ENCODE measurements at regions not wholly inside any gene's neighbourhood (a gene's known extent, or its start where the extent isn't known, plus 50 kb on each side); places are given as distances from the start of the nearest gene placed in this dataset.

DNA sequence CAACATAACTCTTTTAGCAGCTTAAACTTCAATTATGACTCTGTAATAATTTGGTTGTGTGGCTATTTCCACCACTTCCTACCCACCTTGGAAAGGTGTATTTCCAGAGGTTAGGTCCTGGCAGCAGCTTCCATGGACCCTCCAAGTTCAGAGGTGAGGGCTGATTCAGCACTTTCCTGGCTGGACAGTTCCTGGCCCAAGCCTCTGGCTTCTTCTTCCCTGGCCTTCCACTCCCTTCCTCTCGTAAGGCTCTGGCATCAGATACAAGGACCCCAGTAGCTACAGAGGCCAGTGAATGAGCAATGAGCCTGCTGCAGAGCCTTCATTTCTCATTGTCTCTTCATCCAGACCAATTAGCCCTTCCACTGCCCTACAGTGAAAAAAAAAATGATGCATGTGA, 98.1 kb upstream of the KIRREL3 start:
- Histone ChIP-seq H3K23ac (ENCODE audit: low read depth, low read length) (no peak overlapping the region), H4K91ac (ENCODE audit: insufficient read depth, low read depth, low read length) (no peak overlapping the region), H3K9me3 (ENCODE audit: control insufficient read depth, insufficient read depth, low read length) (no peaks in the 10 kb centered on the region), H3K18ac (ENCODE audit: low read depth, low read length) (no peak overlapping the region), H3K27me3 (ENCODE audit: control insufficient read depth, insufficient read depth, low read length) (no peaks in the 10 kb centered on the region), H4K20me1 (ENCODE audit: insufficient read depth, low read length) (no peaks in the 10 kb centered on the region), H2BK120ac (ENCODE audit: low read depth, low read length) (no peak overlapping the region), H3K79me1 (ENCODE audit: low read depth in 1 of 2, low read length in 2 of 2) (no peaks in the 10 kb centered on the region), H3K4me3 (ENCODE audit: insufficient read depth, low read depth, low read length) (no peak overlapping the region), H3K4ac (ENCODE audit: low read depth, low read length) (no peak overlapping the region), H2AK5ac (ENCODE audit: low read depth, low read length) (no peak overlapping the region), H3K36me3 (ENCODE audit: control insufficient read depth, insufficient read depth, low read length) (no peaks in the 10 kb centered on the region), H2BK5ac (ENCODE audit: low read depth, low read length, poor library complexity, severe bottlenecking) (no peak overlapping the region), H2AK9ac (replicated peaks; ENCODE audit: low read depth, low read length, poor library complexity) (no peak overlapping the region), H3K4me1 (ENCODE audit: control insufficient read depth, insufficient read depth, low read length) (no peaks in the 10 kb centered on the region), H3K4me2 (ENCODE audit: low read depth, low read length) (no peak overlapping the region), H2AFZ (replicated peaks; ENCODE audit: low read length, poor library complexity) (no peak overlapping the region), H3K14ac (replicated peaks; ENCODE audit: low read depth, low read length) (no peak overlapping the region), H2BK15ac (ENCODE audit: low read depth, low read length) (no peak overlapping the region), H4K8ac (ENCODE audit: low read depth in 2 of 2, low read length in 2 of 2) (no peak overlapping the region), H2BK20ac (ENCODE audit: low read depth, low read length) (no peak overlapping the region), H3K9ac (ENCODE audit: low read depth, low read length) (no peak overlapping the region), H3K56ac (ENCODE audit: extremely low read depth, insufficient read depth, low read length) (no peak overlapping the region), H3K27ac (ENCODE audit: insufficient read depth, low read length) (no peak overlapping the region), H3K9me1 (ENCODE audit: insufficient read depth, low read length) (no peaks in the 10 kb centered on the region), H4K5ac (ENCODE audit: low read depth, low read length) (no peak overlapping the region)
- in situ Hi-C loops (cut with MboI; ENCODE audit: low sequenced_read_pairs): no loop called here
- no TSS peak for BruUV-seq (replicated peaks)
- DNase-seq (no peak), ATAC-seq (ENCODE audit: low read depth) (no peak)
- TF ChIP-seq NFE2L2 (IDR thresholded peaks at IDR 0.05; ENCODE audit: low read depth, low read length) (no peak), CHD1 (IDR thresholded peaks at IDR 0.05; ENCODE audit: low read depth, low read length) (no peak), SMC3 (IDR thresholded peaks at IDR 0.05; ENCODE audit: low read depth, low read length) (no peak), BHLHE40 (IDR thresholded peaks at IDR 0.05; ENCODE audit: low read depth, low read length) (no peak), RFX5 (IDR thresholded peaks at IDR 0.05; ENCODE audit: low read depth, low read length) (no peak), POLR2A (IDR thresholded peaks at IDR 0.05; ENCODE audit: low read depth, low read length) (no peak), RAD21 (IDR thresholded peaks at IDR 0.05; ENCODE audit: low read length) (no peak), RCOR1 (IDR thresholded peaks at IDR 0.05; ENCODE audit: insufficient replicate concordance, low read length) (no peak), MAFK (IDR thresholded peaks at IDR 0.05; ENCODE audit: low read depth, low read length) (no peak), CEBPB (IDR thresholded peaks at IDR 0.05; ENCODE audit: low read depth, low read length) (no peak)
- TF ChIP-seq, protein P1, sequence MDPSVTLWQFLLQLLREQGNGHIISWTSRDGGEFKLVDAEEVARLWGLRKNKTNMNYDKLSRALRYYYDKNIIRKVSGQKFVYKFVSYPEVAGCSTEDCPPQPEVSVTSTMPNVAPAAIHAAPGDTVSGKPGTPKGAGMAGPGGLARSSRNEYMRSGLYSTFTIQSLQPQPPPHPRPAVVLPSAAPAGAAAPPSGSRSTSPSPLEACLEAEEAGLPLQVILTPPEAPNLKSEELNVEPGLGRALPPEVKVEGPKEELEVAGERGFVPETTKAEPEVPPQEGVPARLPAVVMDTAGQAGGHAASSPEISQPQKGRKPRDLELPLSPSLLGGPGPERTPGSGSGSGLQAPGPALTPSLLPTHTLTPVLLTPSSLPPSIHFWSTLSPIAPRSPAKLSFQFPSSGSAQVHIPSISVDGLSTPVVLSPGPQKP (IDR thresholded peaks at IDR 0.05; ENCODE audit: borderline replicate concordance, low read depth, low read length): no peak
- TF ChIP-seq, protein P2, sequence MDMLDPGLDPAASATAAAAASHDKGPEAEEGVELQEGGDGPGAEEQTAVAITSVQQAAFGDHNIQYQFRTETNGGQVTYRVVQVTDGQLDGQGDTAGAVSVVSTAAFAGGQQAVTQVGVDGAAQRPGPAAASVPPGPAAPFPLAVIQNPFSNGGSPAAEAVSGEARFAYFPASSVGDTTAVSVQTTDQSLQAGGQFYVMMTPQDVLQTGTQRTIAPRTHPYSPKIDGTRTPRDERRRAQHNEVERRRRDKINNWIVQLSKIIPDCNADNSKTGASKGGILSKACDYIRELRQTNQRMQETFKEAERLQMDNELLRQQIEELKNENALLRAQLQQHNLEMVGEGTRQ (IDR thresholded peaks at IDR 0.05; ENCODE audit: low read depth, low read length): no peak
- TF ChIP-seq, protein P3, sequence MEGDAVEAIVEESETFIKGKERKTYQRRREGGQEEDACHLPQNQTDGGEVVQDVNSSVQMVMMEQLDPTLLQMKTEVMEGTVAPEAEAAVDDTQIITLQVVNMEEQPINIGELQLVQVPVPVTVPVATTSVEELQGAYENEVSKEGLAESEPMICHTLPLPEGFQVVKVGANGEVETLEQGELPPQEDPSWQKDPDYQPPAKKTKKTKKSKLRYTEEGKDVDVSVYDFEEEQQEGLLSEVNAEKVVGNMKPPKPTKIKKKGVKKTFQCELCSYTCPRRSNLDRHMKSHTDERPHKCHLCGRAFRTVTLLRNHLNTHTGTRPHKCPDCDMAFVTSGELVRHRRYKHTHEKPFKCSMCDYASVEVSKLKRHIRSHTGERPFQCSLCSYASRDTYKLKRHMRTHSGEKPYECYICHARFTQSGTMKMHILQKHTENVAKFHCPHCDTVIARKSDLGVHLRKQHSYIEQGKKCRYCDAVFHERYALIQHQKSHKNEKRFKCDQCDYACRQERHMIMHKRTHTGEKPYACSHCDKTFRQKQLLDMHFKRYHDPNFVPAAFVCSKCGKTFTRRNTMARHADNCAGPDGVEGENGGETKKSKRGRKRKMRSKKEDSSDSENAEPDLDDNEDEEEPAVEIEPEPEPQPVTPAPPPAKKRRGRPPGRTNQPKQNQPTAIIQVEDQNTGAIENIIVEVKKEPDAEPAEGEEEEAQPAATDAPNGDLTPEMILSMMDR (conservative IDR thresholded peaks at IDR 0.05; ENCODE audit: low read depth, low read length): no peak
- no CpG with 5 or more reads among the region's 1 CpG for WGBS, 2 experiments (ENCODE audit: extremely low coverage in 2 of 2, insufficient read length in 1 of 2)
- ChIA-PET CTCF (no interaction called here), POLR2A (ENCODE audit: unreplicated experiment) (no interaction called here)
- dilution Hi-C loops (cut with HindIII; ENCODE audit: low sequenced_read_pairs, unreplicated experiment): no loop called here
- intact Hi-C loops (cut with micrococcal nuclease): no loop called here
